H9 (cell line): ENCODE measurements at regions not wholly inside any gene's neighbourhood (a gene's known extent, or its start where the extent isn't known, plus 50 kb on each side); places are given as distances from the start of the nearest gene placed in this dataset.

ENCODE experiments used
- DNase-seq: peaks from one replicate; pipeline ENCODE4 v3.0.0-alpha.2; 2017
- H2AFZ ChIP-seq: one replicate; pipeline ENCODE4 v1.6.1; 2013; ENCODE audit warnings: mild to moderate bottlenecking, low read length, control low read depth, moderate library complexity
- H2AK5ac ChIP-seq: 2 replicates; pipeline ENCODE4 v1.6.1; 2013; ENCODE audit warnings: low read length, control low read depth, mixed read lengths; ENCODE audit not compliant: insufficient read length
- H2BK120ac ChIP-seq: one replicate; pipeline ENCODE4 v1.6.1; 2013; ENCODE audit warnings: low read depth, mild to moderate bottlenecking, low read length, control low read depth, inconsistent platforms; ENCODE audit not compliant: poor library complexity, severe bottlenecking
- H2BK12ac ChIP-seq: 2 replicates; pipeline ENCODE4 v1.6.1; 2013; ENCODE audit warnings: low read length, control low read depth, mixed read lengths, low read depth; ENCODE audit not compliant: insufficient read length
- H2BK15ac ChIP-seq: 2 replicates; pipeline ENCODE4 v1.6.1; 2013; ENCODE audit warnings: low read depth, low read length, control low read depth
- H2BK20ac ChIP-seq: one replicate; pipeline ENCODE4 v1.6.1; 2013; ENCODE audit warnings: low read depth, mild to moderate bottlenecking, low read length, control low read depth, inconsistent platforms; ENCODE audit not compliant: poor library complexity, severe bottlenecking
- H2BK5ac ChIP-seq: 2 replicates; pipeline ENCODE4 v1.6.1; 2013; ENCODE audit warnings: low read length, control low read depth, mixed read lengths; ENCODE audit not compliant: insufficient read length
- H3K14ac ChIP-seq: 2 replicates; pipeline ENCODE4 v1.6.1; 2013; ENCODE audit warnings: low read length, control low read depth; ENCODE audit not compliant: insufficient read depth
- H3K18ac ChIP-seq: 2 replicates; pipeline ENCODE4 v1.6.1; 2013; ENCODE audit warnings: low read depth, mild to moderate bottlenecking, mixed read lengths, low read length, control low read depth; ENCODE audit not compliant: insufficient read length
- H3K23ac ChIP-seq: 2 replicates; pipeline ENCODE4 v1.6.1; 2013; ENCODE audit warnings: low read length, control low read depth, mixed read lengths, low read depth; ENCODE audit not compliant: insufficient read length
- H3K23me2 ChIP-seq: 2 replicates; pipeline ENCODE4 v1.6.1; 2013; ENCODE audit warnings: low read depth, mild to moderate bottlenecking, mixed read lengths, low read length, control low read depth; ENCODE audit not compliant: insufficient read length, poor library complexity, severe bottlenecking
- H3K27ac ChIP-seq: 2 replicates; pipeline ENCODE4 v1.5.1; 2013; ENCODE audit warnings: low read length, control low read depth, mixed read lengths, low read depth; ENCODE audit not compliant: insufficient read length
- H3K27me3 ChIP-seq: 2 replicates; pipeline ENCODE4 v1.6.1; 2013; ENCODE audit warnings: low read length, control low read depth, inconsistent platforms; ENCODE audit not compliant: insufficient read depth
- H3K4ac ChIP-seq: 2 replicates; pipeline ENCODE4 v1.6.1; 2013; ENCODE audit warnings: low read depth, mild to moderate bottlenecking, control low read depth, inconsistent platforms, low read length, moderate library complexity
- H3K4me1 ChIP-seq: 2 replicates; pipeline ENCODE4 v1.6.1; 2013; ENCODE audit warnings: low read length, control low read depth, inconsistent platforms; ENCODE audit not compliant: insufficient read depth
- H3K4me2 ChIP-seq: 2 replicates; pipeline ENCODE4 v1.6.1; 2013; ENCODE audit warnings: low read length, control low read depth, mixed read lengths; ENCODE audit not compliant: insufficient read length, insufficient read depth
- H3K56ac ChIP-seq: 2 replicates; pipeline ENCODE4 v1.6.1; 2013; ENCODE audit warnings: low read depth, mild to moderate bottlenecking, mixed read lengths, low read length, control low read depth; ENCODE audit not compliant: insufficient read length
- H3K79me1 ChIP-seq: 2 replicates; pipeline ENCODE4 v1.6.1; 2013; ENCODE audit warnings: low read depth, mild to moderate bottlenecking, moderate library complexity, low read length, control low read depth, inconsistent platforms; ENCODE audit not compliant: insufficient read depth, poor library complexity, severe bottlenecking
- H3K79me2 ChIP-seq: 2 replicates; pipeline ENCODE4 v1.6.1; 2013; ENCODE audit warnings: low read length, control low read depth, inconsistent platforms; ENCODE audit not compliant: insufficient read depth
- H3K9ac ChIP-seq: 2 replicates; pipeline ENCODE4 v1.6.1; 2013; ENCODE audit warnings: low read length, control low read depth, mixed read lengths; ENCODE audit not compliant: insufficient read length; ENCODE audit errors: extremely low read depth
- H3K9me3 ChIP-seq: one replicate; pipeline ENCODE4 v1.6.1; 2013; ENCODE audit warnings: low read depth, low read length, inconsistent platforms; ENCODE audit not compliant: control insufficient read depth
- H3T11ph ChIP-seq: one replicate; pipeline ENCODE4 v1.6.1; 2013; ENCODE audit warnings: mild to moderate bottlenecking, low read length, control low read depth, inconsistent platforms
- H4K20me1 ChIP-seq: one replicate; pipeline ENCODE4 v1.6.1; 2013; ENCODE audit not compliant: control insufficient read depth, insufficient read length, insufficient read depth
- H4K5ac ChIP-seq: 2 replicates; pipeline ENCODE4 v1.6.1; 2013; ENCODE audit warnings: low read depth, mild to moderate bottlenecking, mixed read lengths, low read length, control low read depth; ENCODE audit not compliant: insufficient read length
- H4K8ac ChIP-seq: replicated peaks from 2 replicates; pipeline ENCODE4 v1.6.1; 2013; ENCODE audit warnings: low read length, control low read depth, mixed read lengths, low read depth; ENCODE audit not compliant: insufficient read length
- H4K91ac ChIP-seq: 2 replicates; pipeline ENCODE4 v1.6.1; 2013; ENCODE audit warnings: low read depth, mild to moderate bottlenecking, moderate library complexity, mixed read lengths, low read length, control low read depth; ENCODE audit not compliant: insufficient read length
- H3K27ac Mint-ChIP-seq, 3 experiments: 2 replicates in 2 of 3; 3 replicates in 1 of 3; pipeline ENCODE4 v1.8.0; 2020 to 2021; ENCODE audit warnings: mixed read lengths in 3 of 3, mild to moderate bottlenecking in 1 of 3, moderate library complexity in 1 of 3
- H3K27me3 Mint-ChIP-seq: 2 replicates; pipeline ENCODE4 v1.8.0; 2021; ENCODE audit warnings: low read depth, mild to moderate bottlenecking, moderate library complexity, mixed read lengths
- H3K36me3 Mint-ChIP-seq, 3 experiments: 2 replicates in 2 of 3; 3 replicates in 1 of 3; pipeline ENCODE4 v1.8.0; 2020 to 2021; ENCODE audit warnings: low read depth in 3 of 3, mixed read lengths in 3 of 3; ENCODE audit not compliant: insufficient read depth in 1 of 3
- H3K4me1 Mint-ChIP-seq, 2 experiments: 2 replicates each; pipeline ENCODE4 v1.8.0; 2020; ENCODE audit warnings: mixed read lengths in 2 of 2
- H3K4me3 Mint-ChIP-seq, 2 experiments: 2 replicates in 1 of 2; 3 replicates in 1 of 2; pipeline ENCODE4 v1.8.0; 2020 to 2021; ENCODE audit warnings: mild to moderate bottlenecking in 2 of 2, mixed read lengths in 2 of 2, moderate library complexity in 1 of 2
- H3K9me3 Mint-ChIP-seq, 2 experiments: 2 replicates in 1 of 2; 3 replicates in 1 of 2; pipeline ENCODE4 v1.8.0; 2020; ENCODE audit warnings: mild to moderate bottlenecking in 2 of 2, mixed read lengths in 2 of 2, moderate library complexity in 1 of 2
- TF ChIP-seq, protein P1 (sequence below): fragments of 200-600 bp; sonication (generic); conservative IDR thresholded peaks from 3 replicates; pipeline ENCODE4 v1.8.0; 2021; ENCODE audit warnings: antibody characterized with exemption, mild to moderate bottlenecking

- no peak overlapping the region for H3K4ac ChIP-seq
- H3K27me3 ChIP-seq, result no peaks in the 10 kb centered on the region
- H3K4me1 Mint-ChIP-seq, result peaks cover 29% of the 10 kb centered on the region in 2 experiments
- no peaks in the 10 kb centered on the region for H4K20me1 ChIP-seq
- no peak overlapping the region for H2BK5ac ChIP-seq
- TF ChIP-seq, protein P1, sequence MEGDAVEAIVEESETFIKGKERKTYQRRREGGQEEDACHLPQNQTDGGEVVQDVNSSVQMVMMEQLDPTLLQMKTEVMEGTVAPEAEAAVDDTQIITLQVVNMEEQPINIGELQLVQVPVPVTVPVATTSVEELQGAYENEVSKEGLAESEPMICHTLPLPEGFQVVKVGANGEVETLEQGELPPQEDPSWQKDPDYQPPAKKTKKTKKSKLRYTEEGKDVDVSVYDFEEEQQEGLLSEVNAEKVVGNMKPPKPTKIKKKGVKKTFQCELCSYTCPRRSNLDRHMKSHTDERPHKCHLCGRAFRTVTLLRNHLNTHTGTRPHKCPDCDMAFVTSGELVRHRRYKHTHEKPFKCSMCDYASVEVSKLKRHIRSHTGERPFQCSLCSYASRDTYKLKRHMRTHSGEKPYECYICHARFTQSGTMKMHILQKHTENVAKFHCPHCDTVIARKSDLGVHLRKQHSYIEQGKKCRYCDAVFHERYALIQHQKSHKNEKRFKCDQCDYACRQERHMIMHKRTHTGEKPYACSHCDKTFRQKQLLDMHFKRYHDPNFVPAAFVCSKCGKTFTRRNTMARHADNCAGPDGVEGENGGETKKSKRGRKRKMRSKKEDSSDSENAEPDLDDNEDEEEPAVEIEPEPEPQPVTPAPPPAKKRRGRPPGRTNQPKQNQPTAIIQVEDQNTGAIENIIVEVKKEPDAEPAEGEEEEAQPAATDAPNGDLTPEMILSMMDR, result no peak
- DNase-seq, result no peak
- no peak overlapping the region for H2AFZ ChIP-seq
- H3K4me3 Mint-ChIP-seq, result no peak overlapping the region
- H2AK5ac ChIP-seq, result no peak overlapping the region
- no peak overlapping the region for H3K18ac ChIP-seq
- H3K9me3 Mint-ChIP-seq, result no peaks in the 10 kb centered on the region; a peak in 1 of 5 replicates
- H2BK20ac ChIP-seq, result no peak overlapping the region
- H2BK12ac ChIP-seq, result no peak overlapping the region
- H3K27ac ChIP-seq, result no peak overlapping the region
- H3T11ph ChIP-seq, result no peak overlapping the region
- H2BK15ac ChIP-seq, result no peak overlapping the region
- no peaks in the 10 kb centered on the region for H3K23me2 ChIP-seq
- no peak overlapping the region for H3K14ac ChIP-seq
- no peak overlapping the region for H2BK120ac ChIP-seq
- no peak overlapping the region for H4K5ac ChIP-seq
- H3K9me3 ChIP-seq, result no peaks in the 10 kb centered on the region
- no peaks in the 10 kb centered on the region for H3K79me1 ChIP-seq
- no peak overlapping the region for H3K9ac ChIP-seq
- H3K79me2 ChIP-seq, result no peaks in the 10 kb centered on the region
- no peak overlapping the region for H4K8ac ChIP-seq
- no peaks in the 10 kb centered on the region for H3K36me3 Mint-ChIP-seq
- H3K56ac ChIP-seq, result no peak overlapping the region
- peaks cover under 1% of the 10 kb centered on the region; the same call in 1 of the 2 replicates for H3K4me1 ChIP-seq
- H4K91ac ChIP-seq, result no peak overlapping the region
- H3K4me2 ChIP-seq, result no peak overlapping the region
- peak overlapping the region in 1 of 3 experiments; percentile 52; a peak in 1 of 7 replicates for H3K27ac Mint-ChIP-seq
- H3K23ac ChIP-seq, result no peak overlapping the region
- H3K27me3 Mint-ChIP-seq, result no peaks in the 10 kb centered on the region
Measured at GRCh38 chr13:82751206-82751605, 1131.1 kb downstream of the SLITRK1 start.
